Cardiac muscle cell (in vitro differentiated cells and primary cell): ENCODE measurements at regions not wholly inside any gene's neighbourhood (a gene's known extent, or its start where the extent isn't known, plus 50 kb on each side); places are given as distances from the start of the nearest gene placed in this dataset.
"Not testable (repeated sequence)": the region's sequence is repeated elsewhere in the genome, so short reads cannot be mapped to it uniquely, and the experiment has no call there.

ENCODE experiments used
- DNase-seq, 2 donors: peaks; one replicate each; pipeline versions ENCODE4 v3.0.0 to v3.0.0-alpha.2; 2010 to 2017; ENCODE audit warnings: low read depth in 1 of 2, low spot score in 1 of 2
- H3K27ac ChIP-seq: fragments of 200-600 bp; sonication (generic); 2 replicates; pipeline ENCODE4 v1.5.1; 2016
- H3K27me3 ChIP-seq: fragments of 200-600 bp; sonication (generic); 2 replicates; pipeline ENCODE4 v1.6.0; 2016; ENCODE audit warnings: control low read depth
- H3K36me3 ChIP-seq: fragments of 200-600 bp; sonication (generic); 2 replicates; pipeline ENCODE4 v1.5.1; 2016; ENCODE audit warnings: control low read depth
- H3K4me1 ChIP-seq: fragments of 200-600 bp; sonication (generic); 2 replicates; pipeline ENCODE4 v1.8.1; 2017; ENCODE audit warnings: low read depth, mild to moderate bottlenecking, mixed run types
- H3K4me3 ChIP-seq: fragments of 200-600 bp; sonication (generic); 2 replicates; pipeline ENCODE4 v1.5.1; 2016; ENCODE audit warnings: mild to moderate bottlenecking
- H3K9me3 ChIP-seq: fragments of 200-600 bp; sonication (generic); 2 replicates; pipeline ENCODE4 v1.5.1; 2017; ENCODE audit warnings: low read depth, mild to moderate bottlenecking, control low read depth
- TF ChIP-seq, protein P1 (sequence below): IDR thresholded peaks from 2 replicates; pipeline ENCODE4 v1.5.1; 2012; ENCODE audit warnings: low read depth, mild to moderate bottlenecking, low read length

DNA sequence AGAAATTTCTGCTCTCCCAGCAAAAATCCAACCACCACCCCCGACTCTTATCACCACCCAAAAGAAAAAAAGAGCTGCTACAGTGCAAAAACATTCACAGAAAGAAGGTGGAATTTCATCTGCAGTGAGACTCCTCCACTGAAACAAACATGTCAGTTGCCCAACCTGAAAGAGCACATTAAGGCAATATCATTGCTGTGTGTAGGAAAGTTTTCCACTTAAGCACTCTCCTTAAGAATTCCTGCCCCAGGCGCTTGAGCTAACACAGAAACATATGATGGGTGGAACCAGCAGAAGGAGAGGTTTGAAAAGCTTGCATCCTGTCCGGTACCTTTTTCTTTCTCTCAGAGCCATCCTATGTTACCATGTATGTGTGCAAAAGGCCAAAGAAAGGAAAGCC lies 200.8 kb upstream of the GADL1 start:
- Histone ChIP-seq H3K27ac (no peak overlapping the region), H3K4me1 (peaks cover 8% of the 10 kb centered on the region), H3K4me3 (no peak overlapping the region), H3K27me3 (no peaks in the 10 kb centered on the region), H3K36me3 (no peaks in the 10 kb centered on the region), H3K9me3 (no peaks in the 10 kb centered on the region)
- peak in 1 of 2 donors; percentile 10 for DNase-seq
- TF ChIP-seq, protein P1, sequence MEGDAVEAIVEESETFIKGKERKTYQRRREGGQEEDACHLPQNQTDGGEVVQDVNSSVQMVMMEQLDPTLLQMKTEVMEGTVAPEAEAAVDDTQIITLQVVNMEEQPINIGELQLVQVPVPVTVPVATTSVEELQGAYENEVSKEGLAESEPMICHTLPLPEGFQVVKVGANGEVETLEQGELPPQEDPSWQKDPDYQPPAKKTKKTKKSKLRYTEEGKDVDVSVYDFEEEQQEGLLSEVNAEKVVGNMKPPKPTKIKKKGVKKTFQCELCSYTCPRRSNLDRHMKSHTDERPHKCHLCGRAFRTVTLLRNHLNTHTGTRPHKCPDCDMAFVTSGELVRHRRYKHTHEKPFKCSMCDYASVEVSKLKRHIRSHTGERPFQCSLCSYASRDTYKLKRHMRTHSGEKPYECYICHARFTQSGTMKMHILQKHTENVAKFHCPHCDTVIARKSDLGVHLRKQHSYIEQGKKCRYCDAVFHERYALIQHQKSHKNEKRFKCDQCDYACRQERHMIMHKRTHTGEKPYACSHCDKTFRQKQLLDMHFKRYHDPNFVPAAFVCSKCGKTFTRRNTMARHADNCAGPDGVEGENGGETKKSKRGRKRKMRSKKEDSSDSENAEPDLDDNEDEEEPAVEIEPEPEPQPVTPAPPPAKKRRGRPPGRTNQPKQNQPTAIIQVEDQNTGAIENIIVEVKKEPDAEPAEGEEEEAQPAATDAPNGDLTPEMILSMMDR: no peak

- H3K4me1 ChIP-seq: peaks cover 8% of the 10 kb centered on the region
- H3K9me3 ChIP-seq: no peaks in the 10 kb centered on the region
- H3K27me3 ChIP-seq: no peaks in the 10 kb centered on the region
- DNase-seq: peak in 1 of 2 donors; percentile 17
- TF ChIP-seq, protein P1: no peak
- no peaks in the 10 kb centered on the region for H3K36me3 ChIP-seq
- H3K27ac ChIP-seq: no peak overlapping the region
- no peak overlapping the region for H3K4me3 ChIP-seq
Observed at GRCh38 chr3:31096661-31097395, 202.4 kb upstream of the GADL1 start.

DNA sequence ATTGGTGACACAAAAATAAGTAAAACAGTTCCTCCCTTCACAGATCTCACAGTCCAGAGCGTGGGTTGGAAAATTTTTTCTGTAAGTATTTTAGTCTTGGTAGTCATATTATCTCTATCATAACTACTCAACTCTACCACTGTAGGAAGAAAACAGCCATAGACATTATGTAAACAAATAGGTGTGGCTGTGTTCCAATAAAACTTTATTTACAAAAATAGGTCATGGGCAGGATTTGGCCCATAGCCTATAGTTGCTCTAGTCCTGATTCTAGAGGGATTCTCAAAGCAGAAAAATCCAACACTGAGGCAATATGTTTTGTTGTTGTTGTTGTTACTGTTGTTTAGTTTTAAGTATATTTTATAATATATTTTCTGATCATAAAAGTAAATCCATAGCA lies 206.1 kb upstream of the GADL1 start:
- Histone ChIP-seq H3K4me1 (no peaks in the 10 kb centered on the region), H3K4me3 (no peak overlapping the region), H3K9me3 (no peaks in the 10 kb centered on the region), H3K36me3 (no peaks in the 10 kb centered on the region), H3K27ac (no peak overlapping the region), H3K27me3 (no peaks in the 10 kb centered on the region)
- no peak for DNase-seq
- TF ChIP-seq, protein P1: no peak

- not testable (repeated sequence) for H3K27ac ChIP-seq, H3K36me3 ChIP-seq, H3K27me3 ChIP-seq, H3K9me3 ChIP-seq, H3K4me1 ChIP-seq, H3K4me3 ChIP-seq, DNase-seq
Observed at GRCh38 chr3:31101285-31101684, 206.8 kb upstream of the GADL1 start.

DNA sequence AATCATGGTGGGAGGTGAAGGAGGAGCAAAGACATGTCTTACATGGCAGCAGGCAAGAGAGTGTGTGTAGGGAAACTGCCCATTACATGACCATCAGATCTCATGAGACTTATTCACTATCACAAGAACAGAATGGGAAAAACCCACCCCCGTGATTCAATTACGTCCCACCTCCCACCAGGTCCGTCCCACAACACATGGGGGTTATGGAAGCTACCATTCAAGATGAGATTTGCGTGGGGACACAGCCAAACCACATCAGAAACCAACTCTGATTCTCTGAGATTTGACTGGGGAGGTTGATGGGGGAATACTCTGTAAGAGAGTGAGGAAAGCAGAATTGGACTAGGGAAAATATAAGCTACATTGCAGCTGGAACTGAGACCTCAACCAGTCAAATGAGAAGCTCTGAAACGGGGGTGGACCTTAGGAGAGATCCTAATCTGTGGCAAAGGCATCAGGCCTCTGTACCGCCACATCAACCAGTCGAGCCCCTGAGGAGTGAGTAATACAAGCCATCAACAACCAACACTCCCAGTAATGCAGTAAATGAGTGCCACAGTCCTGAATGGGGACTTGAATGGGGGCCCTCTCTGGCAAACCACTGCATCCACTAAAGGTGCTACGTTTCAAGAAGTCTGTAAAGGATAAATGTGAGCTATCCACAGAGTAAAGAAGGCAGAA lies 207.9 kb upstream of the GADL1 start:
- DNase-seq: no peak
- Histone ChIP-seq H3K9me3 (no peaks in the 10 kb centered on the region), H3K27ac (no peak overlapping the region), H3K27me3 (no peaks in the 10 kb centered on the region), H3K36me3 (no peaks in the 10 kb centered on the region), H3K4me1 (no peaks in the 10 kb centered on the region), H3K4me3 (no peak overlapping the region)
- TF ChIP-seq, protein P1: no peak

DNA sequence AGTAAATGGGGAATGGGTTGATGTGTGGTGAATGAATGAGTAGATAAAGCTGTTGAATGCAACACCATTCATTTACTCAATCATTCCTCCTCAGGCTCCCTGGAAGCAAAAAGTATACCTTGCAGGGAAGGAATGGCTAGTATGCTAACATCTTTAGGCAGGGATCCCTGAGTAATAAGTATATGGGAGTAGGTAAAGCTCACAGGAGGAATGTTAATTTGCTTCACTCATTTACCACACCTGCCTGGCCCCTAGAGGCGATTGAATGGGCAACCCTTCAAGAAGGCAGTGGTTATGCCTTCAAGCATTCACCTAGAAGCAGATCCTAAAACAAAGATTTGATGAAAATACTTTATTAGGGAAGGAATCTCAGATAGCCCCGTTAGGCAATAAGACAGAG lies 208.7 kb upstream of the GADL1 start:
- H3K9me3 ChIP-seq: no peaks in the 10 kb centered on the region
- TF ChIP-seq, protein P1: no peak

More for the DNA sequence above, 208.7 kb upstream of the GADL1 start:
- Histone ChIP-seq H3K4me3 (no peak overlapping the region), H3K27ac (no peak overlapping the region), H3K36me3 (no peaks in the 10 kb centered on the region), H3K4me1 (no peaks in the 10 kb centered on the region), H3K27me3 (no peaks in the 10 kb centered on the region)
- no peak for DNase-seq
